ENCODE measurements at regions not wholly inside any gene's neighbourhood (a gene's known extent, or its start where the extent isn't known, plus 50 kb on each side); places are given as distances from the start of the nearest gene placed in this dataset.

- no peak for DNase-seq (ENCODE audit: extremely low read depth in 1 of 2, low read depth in 1 of 2)
Observed at GRCh38 chr2:100658017-100658416, 95.2 kb downstream of the PDCL3 start.

GRCh38 chr2:100660851-100661584 lies 98.2 kb downstream of the PDCL3 start:
- no peak for DNase-seq (ENCODE audit: extremely low read depth in 1 of 2, low read depth in 1 of 2)

GRCh38 chr2:100662866-100663265 lies 100.1 kb downstream of the PDCL3 start:
- no peak for DNase-seq (ENCODE audit: extremely low read depth in 1 of 2, low read depth in 1 of 2)

- DNase-seq (ENCODE audit: extremely low read depth in 1 of 2, low read depth in 1 of 2) = no peak
Observed at GRCh38 chr2:100664021-100664755, 101.4 kb downstream of the PDCL3 start.

- DNase-seq (ENCODE audit: extremely low read depth in 1 of 2, low read depth in 1 of 2) = no peak
Observed at GRCh38 chr2:100664756-100665101, 101.9 kb downstream of the PDCL3 start.

- no peak for DNase-seq (ENCODE audit: extremely low read depth in 1 of 2, low read depth in 1 of 2)
Observed at GRCh38 chr2:100666996-100667395, 104.2 kb downstream of the PDCL3 start.

GRCh38 chr2:100667801-100668200 lies 105.0 kb downstream of the PDCL3 start:
- no peak for DNase-seq (ENCODE audit: extremely low read depth in 1 of 2, low read depth in 1 of 2)

GRCh38 chr2:100670232-100670631 lies 107.4 kb downstream of the PDCL3 start:
- no peak for DNase-seq (ENCODE audit: extremely low read depth in 1 of 2, low read depth in 1 of 2)

- no peak for DNase-seq (ENCODE audit: extremely low read depth in 1 of 2, low read depth in 1 of 2)
Observed at GRCh38 chr2:100673115-100673514, 110.3 kb downstream of the PDCL3 start.

GRCh38 chr2:100673691-100674485 lies 111.1 kb downstream of the PDCL3 start:
- DNase-seq (ENCODE audit: extremely low read depth in 1 of 2, low read depth in 1 of 2) = no peak

- no peak for DNase-seq (ENCODE audit: extremely low read depth in 1 of 2, low read depth in 1 of 2)
Observed at GRCh38 chr2:100674666-100675065, 111.9 kb downstream of the PDCL3 start.

GRCh38 chr2:100675373-100675772 lies 112.6 kb downstream of the PDCL3 start:
- no peak for DNase-seq (ENCODE audit: extremely low read depth in 1 of 2, low read depth in 1 of 2)

- DNase-seq (ENCODE audit: extremely low read depth in 1 of 2, low read depth in 1 of 2) = no peak
Observed at GRCh38 chr2:100675855-100676254, 113.1 kb downstream of the PDCL3 start.

GRCh38 chr2:100676346-100676745 lies 113.6 kb downstream of the PDCL3 start:
- DNase-seq (ENCODE audit: extremely low read depth in 1 of 2, low read depth in 1 of 2) = no peak

GRCh38 chr2:100677611-100678185 lies 114.9 kb downstream of the PDCL3 start:
- no peak for DNase-seq (ENCODE audit: extremely low read depth in 1 of 2, low read depth in 1 of 2)

GRCh38 chr2:100679211-100679610 lies 116.4 kb downstream of the PDCL3 start:
- DNase-seq (ENCODE audit: extremely low read depth in 1 of 2, low read depth in 1 of 2) = no peak

- DNase-seq (ENCODE audit: extremely low read depth in 1 of 2, low read depth in 1 of 2) = no peak
Observed at GRCh38 chr2:100682536-100682935, 119.7 kb downstream of the PDCL3 start.

GRCh38 chr2:100683231-100683630 lies 120.4 kb downstream of the PDCL3 start:
- DNase-seq (ENCODE audit: extremely low read depth in 1 of 2, low read depth in 1 of 2) = no peak

GRCh38 chr2:100691846-100692245 lies 128.1 kb upstream of the NPAS2 start:
- DNase-seq (ENCODE audit: extremely low read depth in 1 of 2, low read depth in 1 of 2) = no peak

- no peak for DNase-seq (ENCODE audit: extremely low read depth in 1 of 2, low read depth in 1 of 2)
Observed at GRCh38 chr2:100692381-100692780, 127.6 kb upstream of the NPAS2 start.

- DNase-seq (ENCODE audit: extremely low read depth in 1 of 2, low read depth in 1 of 2) = no peak
Observed at GRCh38 chr2:100692906-100693305, 127.0 kb upstream of the NPAS2 start.

Data from activated CD8-positive, alpha-beta memory T cell treated with anti-CD3 and anti-CD28 coated beads for 1 hour (primary cell).